ENCODE measurements at regions not wholly inside any gene's neighbourhood (a gene's known extent, or its start where the extent isn't known, plus 50 kb on each side); places are given as distances from the start of the nearest gene placed in this dataset.

DNA sequence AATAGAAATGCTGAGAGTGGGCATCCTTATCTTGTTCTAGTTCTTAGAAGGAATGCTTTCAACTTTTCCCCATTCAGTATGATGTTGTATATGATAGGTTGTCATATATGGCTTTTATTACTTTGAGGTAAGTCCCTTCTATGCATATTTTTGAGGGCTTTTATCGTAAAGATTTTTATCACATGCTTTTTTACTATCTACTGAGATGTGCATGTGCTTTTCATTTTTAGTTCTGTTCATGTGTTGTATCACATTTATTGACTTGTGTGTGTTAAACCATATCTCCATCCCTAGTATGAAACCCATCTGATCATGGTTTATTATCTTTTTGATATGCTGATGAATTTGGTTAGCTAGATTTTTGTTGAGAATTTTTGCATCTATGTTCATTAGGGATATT lies 1008.8 kb downstream of the CNTNAP5 start:
- Histone ChIP-seq H3K9me3 (ENCODE audit: control insufficient read depth, low read length) (peaks cover 7% of the 10 kb centered on the region), H3K18ac (ENCODE audit: low read depth in 1 of 2, low read length in 2 of 2) (no peak overlapping the region), H3K4me1 (ENCODE audit: control insufficient read depth, insufficient read depth, low read depth, low read length) (no peaks in the 10 kb centered on the region), H3K4ac (ENCODE audit: low read depth in 1 of 2, low read length in 2 of 2) (no peak overlapping the region), H3K14ac (ENCODE audit: low read length in 2 of 2) (no peak overlapping the region), H3K79me1 (replicated peaks; ENCODE audit: low read length, poor library complexity, severe bottlenecking) (no peaks in the 10 kb centered on the region), H3K4me3 (ENCODE audit: insufficient read depth in 1 of 2, low read depth in 1 of 2, low read length in 2 of 2) (no peak overlapping the region), H3K36me3 (ENCODE audit: control insufficient read depth in 1 of 2, insufficient read depth in 2 of 2, low read depth in 1 of 2, low read length in 2 of 2) (no peaks in the 10 kb centered on the region), H2AFZ (ENCODE audit: low read depth, low read length) (no peak overlapping the region), H2AK5ac (ENCODE audit: low read length, severe bottlenecking) (no peak overlapping the region), H2BK15ac (ENCODE audit: low read depth, poor library complexity, severe bottlenecking) (no peak overlapping the region), H2BK12ac (ENCODE audit: low read length in 2 of 2) (no peak overlapping the region), H4K91ac (ENCODE audit: low read length) (no peak overlapping the region), H3K4me2 (ENCODE audit: low read length, poor library complexity, severe bottlenecking) (no peak overlapping the region), H3K9ac (ENCODE audit: low read length) (no peak overlapping the region), H3K27me3 (ENCODE audit: control insufficient read depth in 1 of 2, insufficient read depth in 1 of 2, low read length in 2 of 2) (no peaks in the 10 kb centered on the region), H4K8ac (ENCODE audit: low read length) (no peak overlapping the region), H3K23ac (ENCODE audit: low read length in 2 of 2) (no peak overlapping the region), H2BK5ac (ENCODE audit: low read depth, low read length, poor library complexity, severe bottlenecking) (no peak overlapping the region), H2BK120ac (ENCODE audit: low read depth, low read length) (no peak overlapping the region), H3K27ac (ENCODE audit: low read length, poor library complexity, severe bottlenecking) (no peak overlapping the region)
- no CpG with 5 or more reads among the region's 1 CpG for WGBS
- DNase-seq, result no peak

DNA sequence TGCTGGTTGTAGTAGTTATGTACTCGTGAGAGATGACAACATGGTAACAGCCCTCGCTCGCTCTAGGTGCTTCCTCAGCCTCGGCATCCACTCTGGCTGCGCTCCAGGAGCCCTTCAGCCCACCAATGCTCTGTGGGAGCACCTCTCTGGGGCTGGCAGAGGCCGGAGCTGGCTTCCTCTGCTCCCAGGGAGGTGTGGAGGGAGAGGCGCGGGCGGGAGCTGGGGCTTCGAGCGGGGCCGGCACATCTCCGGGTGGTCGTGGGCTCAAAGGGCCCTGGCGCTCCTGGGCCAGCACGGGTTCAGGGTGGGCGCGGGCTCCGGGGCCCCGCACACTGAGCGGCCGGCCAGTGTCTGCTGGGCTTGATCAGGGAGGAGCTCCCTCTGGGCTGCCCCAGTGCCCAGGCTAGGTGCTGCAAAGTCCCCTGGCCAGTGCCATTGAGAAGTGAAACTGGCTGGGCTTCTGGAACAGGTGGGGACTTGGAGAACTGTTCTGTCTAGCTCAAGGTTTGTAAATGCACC lies 1012.1 kb downstream of the CNTNAP5 start:
- Histone ChIP-seq H3K4me2 (ENCODE audit: low read length, poor library complexity, severe bottlenecking) (no peak overlapping the region), H3K4me3 (ENCODE audit: insufficient read depth in 1 of 2, low read depth in 1 of 2, low read length in 2 of 2) (no peak overlapping the region), H3K9me3 (ENCODE audit: control insufficient read depth, low read length) (peaks cover 4% of the 10 kb centered on the region), H4K91ac (ENCODE audit: low read length) (no peak overlapping the region), H3K4me1 (ENCODE audit: control insufficient read depth, insufficient read depth, low read depth, low read length) (no peaks in the 10 kb centered on the region), H2BK5ac (ENCODE audit: low read depth, low read length, poor library complexity, severe bottlenecking) (no peak overlapping the region), H3K27ac (ENCODE audit: low read length, poor library complexity, severe bottlenecking) (no peak overlapping the region), H3K27me3 (ENCODE audit: control insufficient read depth in 1 of 2, insufficient read depth in 1 of 2, low read length in 2 of 2) (no peaks in the 10 kb centered on the region), H2BK120ac (ENCODE audit: low read depth, low read length) (no peak overlapping the region), H3K79me1 (replicated peaks; ENCODE audit: low read length, poor library complexity, severe bottlenecking) (no peaks in the 10 kb centered on the region), H3K23ac (ENCODE audit: low read length in 2 of 2) (no peak overlapping the region), H3K36me3 (ENCODE audit: control insufficient read depth in 1 of 2, insufficient read depth in 2 of 2, low read depth in 1 of 2, low read length in 2 of 2) (no peaks in the 10 kb centered on the region), H2AK5ac (ENCODE audit: low read length, severe bottlenecking) (no peak overlapping the region), H2BK12ac (ENCODE audit: low read length in 2 of 2) (no peak overlapping the region), H3K4ac (ENCODE audit: low read depth in 1 of 2, low read length in 2 of 2) (no peak overlapping the region), H2AFZ (ENCODE audit: low read depth, low read length) (no peak overlapping the region), H3K18ac (ENCODE audit: low read depth in 1 of 2, low read length in 2 of 2) (no peak overlapping the region), H3K14ac (ENCODE audit: low read length in 2 of 2) (no peak overlapping the region), H3K9ac (ENCODE audit: low read length) (no peak overlapping the region), H2BK15ac (ENCODE audit: low read depth, poor library complexity, severe bottlenecking) (no peak overlapping the region), H4K8ac (ENCODE audit: low read length) (no peak overlapping the region)
- no peak for DNase-seq
- WGBS, result 92% methylated on average over 16 of the region's 22 CpGs

DNA sequence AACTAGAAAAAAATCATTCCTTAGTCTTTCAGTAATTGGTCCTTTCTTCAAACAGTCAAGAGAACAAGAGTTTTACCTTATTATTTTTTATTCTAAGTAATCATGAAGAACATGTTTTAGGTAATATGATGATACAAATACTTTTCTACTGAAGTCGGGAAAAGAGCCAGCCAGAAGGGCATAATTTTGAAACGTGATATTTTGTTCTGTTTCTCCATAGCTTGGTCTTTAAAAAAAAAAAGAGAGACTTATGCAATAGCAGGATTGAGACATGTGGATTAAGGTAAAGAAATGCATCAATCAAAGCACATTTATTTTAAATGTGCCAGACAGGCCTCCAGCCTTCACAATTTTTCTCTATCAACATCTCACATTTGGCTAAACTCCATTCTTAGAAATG lies 1016.8 kb downstream of the CNTNAP5 start:
- H3K9me3 ChIP-seq (ENCODE audit: control insufficient read depth, low read length), result no peaks in the 10 kb centered on the region
- no peak overlapping the region for H2BK15ac ChIP-seq (ENCODE audit: low read depth, poor library complexity, severe bottlenecking)
- no peak overlapping the region for H2AK5ac ChIP-seq (ENCODE audit: low read length, severe bottlenecking)
- H3K36me3 ChIP-seq (ENCODE audit: control insufficient read depth in 1 of 2, insufficient read depth in 2 of 2, low read depth in 1 of 2, low read length in 2 of 2), result no peaks in the 10 kb centered on the region
- no peaks in the 10 kb centered on the region for H3K4me1 ChIP-seq (ENCODE audit: control insufficient read depth, insufficient read depth, low read depth, low read length)
- no peak overlapping the region for H3K9ac ChIP-seq (ENCODE audit: low read length)
- H3K4me2 ChIP-seq (ENCODE audit: low read length, poor library complexity, severe bottlenecking), result no peak overlapping the region
- 87% methylated on average over 2 of the region's 2 CpGs for WGBS
- no peak overlapping the region for H3K14ac ChIP-seq (ENCODE audit: low read length in 2 of 2)
- H2AFZ ChIP-seq (ENCODE audit: low read depth, low read length), result no peak overlapping the region
- H3K4ac ChIP-seq (ENCODE audit: low read depth in 1 of 2, low read length in 2 of 2), result no peak overlapping the region
- H3K23ac ChIP-seq (ENCODE audit: low read length in 2 of 2), result no peak overlapping the region
- DNase-seq, result no peak
- no peaks in the 10 kb centered on the region for H3K27me3 ChIP-seq (ENCODE audit: control insufficient read depth in 1 of 2, insufficient read depth in 1 of 2, low read length in 2 of 2)
- no peak overlapping the region for H3K18ac ChIP-seq (ENCODE audit: low read depth in 1 of 2, low read length in 2 of 2)
- no peak overlapping the region for H3K4me3 ChIP-seq (ENCODE audit: insufficient read depth in 1 of 2, low read depth in 1 of 2, low read length in 2 of 2)
- H2BK5ac ChIP-seq (ENCODE audit: low read depth, low read length, poor library complexity, severe bottlenecking), result no peak overlapping the region
- H3K79me1 ChIP-seq (replicated peaks; ENCODE audit: low read length, poor library complexity, severe bottlenecking), result no peaks in the 10 kb centered on the region
- no peak overlapping the region for H3K27ac ChIP-seq (ENCODE audit: low read length, poor library complexity, severe bottlenecking)
- no peak overlapping the region for H2BK120ac ChIP-seq (ENCODE audit: low read depth, low read length)
- no peak overlapping the region for H4K91ac ChIP-seq (ENCODE audit: low read length)
- no peak overlapping the region for H4K8ac ChIP-seq (ENCODE audit: low read length)
- H2BK12ac ChIP-seq (ENCODE audit: low read length in 2 of 2), result no peak overlapping the region

DNA sequence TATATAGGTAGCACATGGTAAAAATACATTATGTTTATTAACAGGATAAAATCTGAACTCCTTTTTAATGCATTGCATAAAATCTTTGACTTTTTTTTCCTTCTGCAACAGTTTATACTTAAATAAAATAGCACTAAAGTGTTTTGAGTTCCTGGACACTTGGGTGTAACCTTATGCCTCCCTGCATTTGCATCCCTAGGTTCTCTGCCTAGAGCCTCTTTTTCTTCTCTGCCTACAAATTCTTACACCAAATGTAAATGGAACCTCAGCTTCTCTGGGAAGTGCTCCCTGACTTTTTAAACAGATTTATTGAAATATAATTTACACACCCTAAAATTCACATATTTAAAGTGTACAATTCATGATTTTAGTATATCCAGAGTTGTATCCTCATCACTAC lies 1017.6 kb downstream of the CNTNAP5 start:
- Histone ChIP-seq H4K8ac (ENCODE audit: low read length) (no peak overlapping the region), H3K4me3 (ENCODE audit: insufficient read depth in 1 of 2, low read depth in 1 of 2, low read length in 2 of 2) (no peak overlapping the region)

More for the DNA sequence above, 1017.6 kb downstream of the CNTNAP5 start:
- Histone ChIP-seq H3K27me3 (ENCODE audit: control insufficient read depth in 1 of 2, insufficient read depth in 1 of 2, low read length in 2 of 2) (no peaks in the 10 kb centered on the region), H3K4me1 (ENCODE audit: control insufficient read depth, insufficient read depth, low read depth, low read length) (no peaks in the 10 kb centered on the region), H3K27ac (ENCODE audit: low read length, poor library complexity, severe bottlenecking) (no peak overlapping the region), H2BK12ac (ENCODE audit: low read length in 2 of 2) (no peak overlapping the region), H4K91ac (ENCODE audit: low read length) (no peak overlapping the region), H3K36me3 (ENCODE audit: control insufficient read depth in 1 of 2, insufficient read depth in 2 of 2, low read depth in 1 of 2, low read length in 2 of 2) (no peaks in the 10 kb centered on the region), H3K9ac (ENCODE audit: low read length) (no peak overlapping the region), H3K9me3 (ENCODE audit: control insufficient read depth, low read length) (no peaks in the 10 kb centered on the region), H3K18ac (ENCODE audit: low read depth in 1 of 2, low read length in 2 of 2) (no peak overlapping the region), H3K23ac (ENCODE audit: low read length in 2 of 2) (no peak overlapping the region), H2AK5ac (ENCODE audit: low read length, severe bottlenecking) (no peak overlapping the region), H2BK5ac (ENCODE audit: low read depth, low read length, poor library complexity, severe bottlenecking) (no peak overlapping the region), H3K4ac (ENCODE audit: low read depth in 1 of 2, low read length in 2 of 2) (no peak overlapping the region), H2BK120ac (ENCODE audit: low read depth, low read length) (no peak overlapping the region), H2AFZ (ENCODE audit: low read depth, low read length) (no peak overlapping the region), H3K79me1 (replicated peaks; ENCODE audit: low read length, poor library complexity, severe bottlenecking) (no peaks in the 10 kb centered on the region), H2BK15ac (ENCODE audit: low read depth, poor library complexity, severe bottlenecking) (no peak overlapping the region), H3K4me2 (ENCODE audit: low read length, poor library complexity, severe bottlenecking) (no peak overlapping the region), H3K14ac (ENCODE audit: low read length in 2 of 2) (no peak overlapping the region)
- no peak for DNase-seq
